HepG2 (cell line): ENCODE measurements at regions not wholly inside any gene's neighbourhood (a gene's known extent, or its start where the extent isn't known, plus 50 kb on each side); places are given as distances from the start of the nearest gene placed in this dataset.

ENCODE experiments used
- ZFP36 ChIP-seq: fragments of 150-350 bp; IDR thresholded peaks from 2 replicates; pipeline ENCODE4 v1.6.1; 2018; ENCODE audit warnings: borderline replicate concordance, low read length, low read depth; ENCODE audit not compliant: partially characterized antibody
- TF ChIP-seq, protein P1 (sequence below): IDR thresholded peaks from 2 replicates; pipeline ENCODE4 v1.6.1; 2012; ENCODE audit warnings: inconsistent platforms

DNA sequence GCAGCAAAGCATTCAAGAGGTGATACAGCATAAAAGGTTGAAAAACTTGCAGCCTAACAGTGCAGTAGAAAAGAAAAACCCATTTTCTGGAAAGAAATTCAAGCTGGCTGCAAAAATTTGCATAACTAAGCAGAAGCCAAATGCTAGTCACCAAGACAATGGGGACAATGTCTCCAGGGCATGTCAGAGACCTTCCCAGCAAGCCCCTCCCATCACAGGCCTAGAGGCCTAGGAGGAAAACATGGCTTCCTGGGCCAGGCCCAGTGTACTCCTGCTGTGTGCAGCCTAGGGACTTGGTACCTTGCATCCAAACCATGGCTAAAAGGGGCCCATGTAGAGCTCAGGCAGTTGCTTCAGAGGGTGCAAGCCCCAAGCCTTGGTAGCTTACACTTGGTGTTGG, 405.1 kb upstream of the CYRIA start:
- TF ChIP-seq ZFP36 = no peak
- TF ChIP-seq, protein P1, sequence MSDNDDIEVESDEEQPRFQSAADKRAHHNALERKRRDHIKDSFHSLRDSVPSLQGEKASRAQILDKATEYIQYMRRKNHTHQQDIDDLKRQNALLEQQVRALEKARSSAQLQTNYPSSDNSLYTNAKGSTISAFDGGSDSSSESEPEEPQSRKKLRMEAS = no peak
